CD8-positive, alpha-beta memory T cell (primary cell): ENCODE measurements at regions not wholly inside any gene's neighbourhood (a gene's known extent, or its start where the extent isn't known, plus 50 kb on each side); places are given as distances from the start of the nearest gene placed in this dataset.

ENCODE experiments used
- CTCF ChIA-PET: fragments of 350-600 bp; sonication (Branson Sonifier 250); formaldehyde crosslinking; loops from one replicate; lab custom pipeline; 2021; ENCODE audit warnings: antibody characterized with exemption; lab: Charles Lee
- POLR2A ChIA-PET: fragments of 350-600 bp; sonication (Branson Sonifier 250); formaldehyde crosslinking; loops from one replicate; lab custom pipeline; 2021; ENCODE audit warnings: antibody characterized with exemption; lab: Charles Lee
- DNase-seq, 5 donors: peaks; one replicate each; pipeline versions ENCODE4 v3.0.0 to v3.0.0-alpha.2; 2020 to 2022; ENCODE audit warnings: mixed read lengths in 1 of 5
- H3K27ac ChIP-seq: one replicate; pipeline ENCODE4 v1.7.0; 2013; ENCODE audit warnings: low read depth, mild to moderate bottlenecking, low read length, moderate library complexity
- H3K27me3 ChIP-seq: 2 replicates; pipeline ENCODE4 v1.7.0; 2013; ENCODE audit warnings: low read length, mild to moderate bottlenecking; ENCODE audit not compliant: insufficient read depth, poor library complexity, severe bottlenecking
- H3K36me3 ChIP-seq: 2 replicates; pipeline ENCODE4 v1.7.0; 2013; ENCODE audit warnings: mild to moderate bottlenecking, low read length, moderate library complexity; ENCODE audit not compliant: insufficient read depth
- H3K4me1 ChIP-seq: 2 replicates; pipeline ENCODE4 v1.7.0; 2013; ENCODE audit warnings: mild to moderate bottlenecking, low read length, moderate library complexity; ENCODE audit not compliant: insufficient read depth
- H3K4me3 ChIP-seq: 2 replicates; pipeline ENCODE4 v1.7.0; 2013; ENCODE audit warnings: mild to moderate bottlenecking, low read length
- H3K9me3 ChIP-seq: 2 replicates; pipeline ENCODE4 v1.7.0; 2013; ENCODE audit warnings: mild to moderate bottlenecking, low read length
- H3K27ac Mint-ChIP-seq, 8 donors: one replicate each; pipeline ENCODE4 v1.8.0; 2020 to 2021; ENCODE audit warnings: mixed read lengths in 8 of 8, mild to moderate bottlenecking in 6 of 8, inconsistent platforms in 3 of 8, moderate library complexity in 3 of 8
- H3K27me3 Mint-ChIP-seq, 2 donors: one replicate each; pipeline ENCODE4 v1.8.0; 2020 to 2021; ENCODE audit warnings: mixed read lengths in 2 of 2, mild to moderate bottlenecking in 1 of 2, moderate library complexity in 1 of 2
- H3K36me3 Mint-ChIP-seq, 3 donors: one replicate each; pipeline ENCODE4 v1.8.0; 2020 to 2021; ENCODE audit warnings: mixed read lengths in 3 of 3, inconsistent platforms in 1 of 3, mild to moderate bottlenecking in 1 of 3
- H3K4me1 Mint-ChIP-seq, 3 donors: one replicate each; pipeline ENCODE4 v1.8.0; 2020 to 2021; ENCODE audit warnings: mixed read lengths in 3 of 3, inconsistent platforms in 1 of 3, mild to moderate bottlenecking in 1 of 3
- H3K4me3 Mint-ChIP-seq, 7 donors: one replicate each; pipeline ENCODE4 v1.8.0; 2020 to 2021; ENCODE audit warnings: mixed read lengths in 7 of 7, mild to moderate bottlenecking in 6 of 7, moderate library complexity in 4 of 7, inconsistent platforms in 2 of 7
- H3K9me3 Mint-ChIP-seq, 5 donors: one replicate each; pipeline ENCODE4 v1.8.0; 2020 to 2022; ENCODE audit warnings: mixed read lengths in 5 of 5, mild to moderate bottlenecking in 3 of 5, moderate library complexity in 2 of 5, inconsistent platforms in 1 of 5

DNA sequence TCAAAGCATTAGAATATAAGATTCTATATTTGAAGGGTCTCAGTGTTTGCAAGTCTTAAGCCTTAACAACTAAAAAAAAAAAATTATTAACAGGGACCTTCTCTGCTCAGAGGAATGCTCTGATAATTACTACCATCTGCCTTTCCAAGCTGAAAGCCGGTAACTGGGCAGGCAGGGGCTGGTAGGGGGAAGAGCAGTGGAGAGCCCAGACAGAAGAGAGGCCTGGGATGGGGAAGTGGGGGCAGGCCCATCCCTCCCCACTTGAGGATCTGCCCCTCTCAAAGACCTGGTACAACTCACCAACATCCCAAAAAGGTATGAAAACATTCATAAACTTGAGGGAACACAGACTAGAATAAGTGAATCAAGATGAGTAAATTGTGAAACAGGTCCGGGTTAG is 113.9 kb downstream of the QDPR start:
- Histone ChIP-seq H3K4me1 (no peaks in the 10 kb centered on the region), H3K4me3 (no peak overlapping the region), H3K9me3 (no peaks in the 10 kb centered on the region), H3K27ac (no peak overlapping the region), H3K27me3 (no peaks in the 10 kb centered on the region), H3K36me3 (no peaks in the 10 kb centered on the region)
- ChIA-PET POLR2A (interaction anchor here (0.6 kb wide), 1 partner anchor 13 kb away, joined by 4 read pairs; no protein-coding TSS in a partner anchor), CTCF (no interaction called here)
- Mint-ChIP-seq H3K4me3 (no peak overlapping the region), H3K27me3 (peaks cover 0 to 8% of the 10 kb centered on the region in 2 donors), H3K36me3 (peaks cover 0 to 6% (median 0%) of the 10 kb centered on the region in 3 donors), H3K27ac (no peak overlapping the region), H3K9me3 (no peaks in the 10 kb centered on the region), H3K4me1 (no peaks in the 10 kb centered on the region)
- DNase-seq = no peak

DNA sequence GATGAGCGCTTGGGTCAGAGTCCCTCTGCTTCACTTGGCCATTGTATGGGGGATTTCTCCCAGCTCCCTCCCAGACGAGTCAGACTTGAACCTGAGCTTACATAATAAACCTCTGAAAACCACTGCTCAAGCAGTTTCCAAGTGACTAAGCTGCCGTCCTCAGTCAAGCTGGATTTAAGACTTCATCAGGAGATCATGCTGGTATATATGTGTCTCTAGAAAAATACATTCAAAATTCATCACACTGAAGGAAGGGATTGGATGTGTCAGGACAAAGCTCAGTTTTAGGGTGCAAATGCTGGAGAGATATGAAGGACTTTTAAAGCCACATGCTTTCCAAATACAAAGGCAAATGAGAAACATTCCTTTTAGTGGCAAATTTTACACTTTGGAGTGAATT is 114.3 kb downstream of the QDPR start:
- Histone ChIP-seq H3K27me3 (no peaks in the 10 kb centered on the region), H3K4me3 (no peak overlapping the region), H3K9me3 (no peaks in the 10 kb centered on the region), H3K36me3 (no peaks in the 10 kb centered on the region), H3K27ac (no peak overlapping the region), H3K4me1 (no peaks in the 10 kb centered on the region)
- Mint-ChIP-seq H3K4me1 (no peaks in the 10 kb centered on the region), H3K9me3 (no peaks in the 10 kb centered on the region), H3K27ac (peak overlapping the region in 1 of 8 donors; percentile 44), H3K4me3 (no peak overlapping the region), H3K36me3 (peaks cover 0 to 1% (median 0%) of the 10 kb centered on the region in 3 donors), H3K27me3 (peaks cover 0 to 3% of the 10 kb centered on the region in 2 donors)
- no peak for DNase-seq
- CTCF ChIA-PET = no interaction called here
- POLR2A ChIA-PET = interaction anchor here (0.6 kb wide), 1 partner anchor 13 kb away, joined by 4 read pairs; no protein-coding TSS in a partner anchor

DNA sequence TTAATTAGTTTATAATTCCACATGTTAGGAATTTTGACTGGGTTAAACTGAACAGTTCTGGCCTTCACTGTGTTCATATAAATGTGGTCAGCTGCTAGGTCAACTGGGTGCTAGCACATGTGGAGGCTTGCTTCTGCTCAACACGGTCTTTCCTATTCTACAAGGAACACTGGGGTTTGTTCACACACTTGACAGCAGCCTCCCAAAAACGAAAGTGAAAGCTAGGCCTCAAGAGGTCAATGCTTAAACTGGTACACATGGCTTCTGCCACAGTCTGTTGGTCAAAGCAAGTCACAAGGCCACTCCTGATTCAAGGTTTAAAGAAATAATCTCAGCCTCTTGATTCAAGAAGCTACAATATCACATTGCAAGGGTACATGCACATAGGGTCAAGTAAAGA is 126.5 kb downstream of the QDPR start:
- Mint-ChIP-seq H3K4me3 (peak overlapping the region in 6 of 7 donors; percentile 35 to 73 (median 63)), H3K36me3 (peaks cover 0 to 25% (median 1%) of the 10 kb centered on the region in 3 donors), H3K9me3 (peaks cover 0 to 2% (median 0%) of the 10 kb centered on the region in 5 donors), H3K27ac (peak overlapping the region in 6 of 8 donors; percentile 16 to 91 (median 54)), H3K4me1 (peaks cover 18 to 23% (median 21%) of the 10 kb centered on the region in 3 donors), H3K27me3 (peaks cover 0 to 1% of the 10 kb centered on the region in 2 donors)
- peak in 1 of 5 donors; percentile 6 for DNase-seq
- Histone ChIP-seq H3K36me3 (no peaks in the 10 kb centered on the region), H3K4me1 (peaks cover 12% of the 10 kb centered on the region), H3K4me3 (peak overlapping the region; percentile 16), H3K27me3 (no peaks in the 10 kb centered on the region), H3K27ac (no peak overlapping the region), H3K9me3 (no peaks in the 10 kb centered on the region)
- CTCF ChIA-PET = no interaction called here
- POLR2A ChIA-PET = interaction anchor here (0.6 kb wide), 1 partner anchor 12 kb away, joined by 4 read pairs; no protein-coding TSS in a partner anchor

DNA sequence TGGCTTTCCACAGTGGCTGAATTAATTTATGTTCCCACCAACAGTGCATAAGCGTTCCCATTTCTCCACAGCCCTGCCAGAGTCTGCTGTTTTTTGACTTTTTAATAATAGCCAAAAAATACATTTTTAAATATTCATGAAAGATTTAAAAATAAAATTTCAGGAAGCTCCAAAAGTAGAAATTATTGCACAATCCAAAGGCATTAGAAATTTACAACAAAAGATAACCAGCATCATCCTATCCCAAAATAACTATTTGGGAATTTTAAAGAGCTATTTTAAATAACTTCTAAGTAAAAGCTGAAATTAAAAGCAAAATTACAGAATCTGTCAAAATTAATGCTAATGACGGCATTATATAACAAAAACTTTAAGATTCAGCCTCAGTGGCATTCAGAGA is 131.5 kb downstream of the QDPR start:
- H3K27ac Mint-ChIP-seq = no peak overlapping the region

DNA sequence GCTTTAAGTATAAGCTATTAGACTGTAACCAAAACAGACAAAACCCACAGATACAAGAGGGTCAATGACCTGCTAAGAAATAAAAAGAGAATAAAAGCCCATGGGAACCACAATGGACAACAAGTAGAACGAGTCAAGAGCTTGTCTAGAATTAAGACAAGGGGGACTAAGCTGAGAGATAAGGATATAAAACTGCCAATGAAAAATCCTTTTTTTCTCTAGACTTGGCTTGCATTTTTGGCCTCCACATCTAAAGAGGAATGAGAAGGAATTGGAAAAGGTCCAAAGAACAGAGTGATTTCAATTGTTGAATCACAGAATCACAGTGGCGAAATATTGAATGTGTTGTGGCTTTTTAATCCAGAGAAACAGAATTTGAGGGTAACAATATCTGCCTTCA is 135.7 kb downstream of the QDPR start:
- no peak overlapping the region for H3K4me3 Mint-ChIP-seq
- peaks cover 0 to 3% (median 0%) of the 10 kb centered on the region in 3 donors for H3K36me3 Mint-ChIP-seq
- DNase-seq = no peak
- no peaks in the 10 kb centered on the region for H3K9me3 Mint-ChIP-seq
- no peaks in the 10 kb centered on the region for H3K4me1 ChIP-seq
- H3K4me1 Mint-ChIP-seq = no peaks in the 10 kb centered on the region
- no peaks in the 10 kb centered on the region for H3K27me3 ChIP-seq
- H3K27ac Mint-ChIP-seq = no peak overlapping the region
- no peak overlapping the region for H3K27ac ChIP-seq
- H3K9me3 ChIP-seq = no peaks in the 10 kb centered on the region
- H3K4me3 ChIP-seq = no peak overlapping the region
- ChIA-PET POLR2A (no interaction called here), CTCF (no interaction called here)
- H3K36me3 ChIP-seq = no peaks in the 10 kb centered on the region
- peaks cover 0 to 7% of the 10 kb centered on the region in 2 donors for H3K27me3 Mint-ChIP-seq

More for the DNA sequence above, 131.5 kb downstream of the QDPR start:
- Histone ChIP-seq H3K27ac (no peak overlapping the region), H3K36me3 (no peaks in the 10 kb centered on the region), H3K4me3 (no peak overlapping the region), H3K9me3 (no peaks in the 10 kb centered on the region), H3K4me1 (peaks cover 9% of the 10 kb centered on the region), H3K27me3 (no peaks in the 10 kb centered on the region)
- ChIA-PET CTCF (no interaction called here), POLR2A (no interaction called here)
- no peak for DNase-seq
- H3K4me1 Mint-ChIP-seq = peaks cover 9 to 12% (median 11%) of the 10 kb centered on the region in 3 donors
- H3K36me3 Mint-ChIP-seq = peaks cover 0 to 7% (median 0%) of the 10 kb centered on the region in 3 donors
- no peaks in the 10 kb centered on the region for H3K9me3 Mint-ChIP-seq
- H3K27me3 Mint-ChIP-seq = peaks cover 0 to 4% of the 10 kb centered on the region in 2 donors
- H3K4me3 Mint-ChIP-seq = no peak overlapping the region

DNA sequence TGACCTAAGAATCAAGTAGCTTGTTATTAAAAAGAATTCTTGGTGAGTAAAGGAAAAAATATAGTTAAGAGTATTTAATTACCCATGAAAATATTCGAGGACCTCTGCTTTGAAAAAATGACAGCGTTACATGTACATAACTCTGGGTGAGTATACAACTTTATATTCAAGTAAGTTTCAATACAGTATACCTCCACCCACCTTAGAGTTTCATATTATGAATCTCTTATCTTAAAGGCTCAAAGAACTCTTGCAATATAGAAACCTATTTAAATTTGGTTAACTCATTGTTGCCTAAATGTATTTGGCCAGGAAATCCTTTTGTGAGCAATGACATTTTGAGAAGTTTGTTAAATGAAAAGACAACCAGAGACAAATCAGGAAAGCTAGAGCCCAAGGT is 138.2 kb downstream of the QDPR start:
- no peaks in the 10 kb centered on the region for H3K4me1 ChIP-seq
- H3K27me3 ChIP-seq = no peaks in the 10 kb centered on the region
- H3K36me3 ChIP-seq = no peaks in the 10 kb centered on the region
- POLR2A ChIA-PET = no interaction called here
- H3K4me3 ChIP-seq = no peak overlapping the region
- CTCF ChIA-PET = interaction anchor here (1.4 kb wide), 1 partner anchor 74 kb away, joined by 3 read pairs; no protein-coding TSS in a partner anchor
- no peaks in the 10 kb centered on the region for H3K9me3 ChIP-seq
- H3K4me1 Mint-ChIP-seq = no peaks in the 10 kb centered on the region
- no peak for DNase-seq
- H3K9me3 Mint-ChIP-seq = no peaks in the 10 kb centered on the region
- no peak overlapping the region for H3K27ac Mint-ChIP-seq
- H3K4me3 Mint-ChIP-seq = no peak overlapping the region
- peaks cover 0 to 7% of the 10 kb centered on the region in 2 donors for H3K27me3 Mint-ChIP-seq
- peaks cover 0 to 3% (median 0%) of the 10 kb centered on the region in 3 donors for H3K36me3 Mint-ChIP-seq
- H3K27ac ChIP-seq = no peak overlapping the region

DNA sequence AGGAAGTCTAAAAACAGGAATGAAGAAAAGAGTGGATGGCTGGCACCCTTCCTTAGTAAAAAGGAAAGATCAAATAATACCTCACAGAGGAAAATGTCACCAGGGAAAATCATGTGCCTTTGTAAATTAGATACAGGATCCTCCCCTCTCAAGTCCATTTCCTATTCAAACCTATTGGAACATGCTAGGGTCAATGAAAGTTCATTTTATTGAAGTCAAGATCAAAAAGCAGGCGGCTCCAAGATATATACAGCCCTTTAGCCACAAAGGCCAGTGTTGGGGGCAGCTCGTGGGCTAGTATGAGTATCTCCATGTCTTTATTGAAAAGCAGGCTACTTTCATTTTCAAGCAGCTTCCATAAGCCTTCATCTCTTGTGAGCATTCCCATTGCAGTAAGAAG is 141.1 kb downstream of the QDPR start:
- no peaks in the 10 kb centered on the region for H3K9me3 ChIP-seq
- H3K4me3 ChIP-seq = no peak overlapping the region
- Mint-ChIP-seq H3K4me1 (no peaks in the 10 kb centered on the region), H3K27me3 (peaks cover 0 to 5% of the 10 kb centered on the region in 2 donors), H3K36me3 (no peaks in the 10 kb centered on the region), H3K27ac (no peak overlapping the region), H3K9me3 (no peaks in the 10 kb centered on the region), H3K4me3 (no peak overlapping the region)
- DNase-seq = no peak
- CTCF ChIA-PET = no interaction called here
- no peaks in the 10 kb centered on the region for H3K27me3 ChIP-seq
- no peaks in the 10 kb centered on the region for H3K36me3 ChIP-seq
- H3K27ac ChIP-seq = no peak overlapping the region
- H3K4me1 ChIP-seq = no peaks in the 10 kb centered on the region
- POLR2A ChIA-PET = no interaction called here

DNA sequence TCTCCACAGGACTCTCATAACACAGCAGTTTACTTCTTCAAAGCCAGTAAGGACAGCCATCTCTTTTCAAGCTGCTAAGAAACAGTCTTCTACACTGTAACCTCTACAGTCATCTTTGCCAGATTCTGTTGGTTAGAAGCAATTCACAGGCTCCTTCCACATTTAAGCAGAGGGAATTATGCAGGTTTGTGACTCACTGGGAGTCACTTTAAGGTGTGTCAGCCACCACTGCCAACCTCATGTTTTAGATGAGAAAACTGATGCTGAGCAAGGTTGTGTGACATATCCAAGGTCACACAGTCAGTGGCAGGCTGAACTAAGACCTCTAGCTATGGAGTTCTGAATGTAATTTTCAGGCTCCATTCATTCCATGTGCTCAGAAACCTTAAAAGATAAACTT is 143.5 kb downstream of the QDPR start:
- Histone ChIP-seq H3K4me1 (no peaks in the 10 kb centered on the region), H3K36me3 (no peaks in the 10 kb centered on the region), H3K27ac (no peak overlapping the region), H3K27me3 (no peaks in the 10 kb centered on the region), H3K9me3 (no peaks in the 10 kb centered on the region), H3K4me3 (no peak overlapping the region)
- peaks cover 9 to 11% of the 10 kb centered on the region in 2 donors for H3K27me3 Mint-ChIP-seq
- no peak overlapping the region for H3K27ac Mint-ChIP-seq
- POLR2A ChIA-PET = no interaction called here
- H3K4me3 Mint-ChIP-seq = no peak overlapping the region
- H3K4me1 Mint-ChIP-seq = no peaks in the 10 kb centered on the region
- DNase-seq = no peak
- H3K36me3 Mint-ChIP-seq = no peaks in the 10 kb centered on the region
- CTCF ChIA-PET = no interaction called here
- no peaks in the 10 kb centered on the region for H3K9me3 Mint-ChIP-seq
